HFF-Myc (cell line): ENCODE measurements at regions not wholly inside any gene's neighbourhood (a gene's known extent, or its start where the extent isn't known, plus 50 kb on each side); places are given as distances from the start of the nearest gene placed in this dataset.

Source experiments
- DNase-seq: peaks from one replicate; pipeline ENCODE4 v3.0.0-alpha.2; 2011; ENCODE audit warnings: low read depth; ENCODE audit errors: extremely low read depth
- H3K4me3 ChIP-seq: replicated peaks from 2 replicates; pipeline ENCODE4 v1.5.1; 2011; ENCODE audit warnings: low read depth, mild to moderate bottlenecking, control low read depth, low read length
- TF ChIP-seq, protein P1 (sequence below): IDR thresholded peaks from 2 replicates; pipeline ENCODE4 v1.5.1; 2012; ENCODE audit warnings: mild to moderate bottlenecking, low read depth, low read length, control low read depth; ENCODE audit errors: missing control alignments

DNA sequence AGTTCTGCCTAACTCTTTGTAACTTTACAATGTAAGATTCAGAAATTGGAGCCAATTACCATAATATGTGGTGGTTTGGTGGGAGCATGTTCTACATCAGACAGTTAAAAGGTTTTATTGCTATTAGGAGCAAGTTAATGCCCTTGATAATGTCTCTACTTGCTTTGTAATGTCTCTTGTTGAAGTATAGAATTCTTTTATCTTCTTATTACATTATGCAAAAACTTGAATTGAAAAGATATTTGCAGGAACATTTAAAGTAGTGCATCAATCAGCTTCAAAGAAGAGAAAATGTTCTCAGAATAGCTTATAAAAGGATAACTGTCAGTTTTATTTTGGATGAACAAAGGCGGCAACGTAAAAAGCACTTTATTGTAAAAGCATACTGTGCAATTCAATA, 77.8 kb downstream of the RWDD3 start:
- TF ChIP-seq, protein P1, sequence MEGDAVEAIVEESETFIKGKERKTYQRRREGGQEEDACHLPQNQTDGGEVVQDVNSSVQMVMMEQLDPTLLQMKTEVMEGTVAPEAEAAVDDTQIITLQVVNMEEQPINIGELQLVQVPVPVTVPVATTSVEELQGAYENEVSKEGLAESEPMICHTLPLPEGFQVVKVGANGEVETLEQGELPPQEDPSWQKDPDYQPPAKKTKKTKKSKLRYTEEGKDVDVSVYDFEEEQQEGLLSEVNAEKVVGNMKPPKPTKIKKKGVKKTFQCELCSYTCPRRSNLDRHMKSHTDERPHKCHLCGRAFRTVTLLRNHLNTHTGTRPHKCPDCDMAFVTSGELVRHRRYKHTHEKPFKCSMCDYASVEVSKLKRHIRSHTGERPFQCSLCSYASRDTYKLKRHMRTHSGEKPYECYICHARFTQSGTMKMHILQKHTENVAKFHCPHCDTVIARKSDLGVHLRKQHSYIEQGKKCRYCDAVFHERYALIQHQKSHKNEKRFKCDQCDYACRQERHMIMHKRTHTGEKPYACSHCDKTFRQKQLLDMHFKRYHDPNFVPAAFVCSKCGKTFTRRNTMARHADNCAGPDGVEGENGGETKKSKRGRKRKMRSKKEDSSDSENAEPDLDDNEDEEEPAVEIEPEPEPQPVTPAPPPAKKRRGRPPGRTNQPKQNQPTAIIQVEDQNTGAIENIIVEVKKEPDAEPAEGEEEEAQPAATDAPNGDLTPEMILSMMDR: no peak
- no peak overlapping the region for H3K4me3 ChIP-seq
- no peak for DNase-seq

DNA sequence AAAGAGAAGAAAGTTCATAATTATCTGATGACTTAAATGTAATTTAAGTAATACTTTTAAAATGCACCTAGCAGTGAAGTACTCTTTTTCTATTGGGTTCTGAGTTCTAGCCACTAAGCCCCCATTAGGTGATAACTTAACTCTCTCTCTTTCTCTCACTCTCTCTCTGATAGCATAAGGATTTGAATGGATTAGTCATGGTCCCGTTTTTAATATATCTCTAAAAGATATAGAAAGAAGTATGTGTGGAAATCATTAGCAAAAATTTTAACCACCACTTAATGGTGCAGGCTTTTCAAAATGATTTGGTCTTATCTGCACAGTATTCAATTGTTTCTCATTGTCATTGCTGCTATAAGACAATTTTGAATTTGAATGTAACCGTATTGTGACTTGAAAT, 78.2 kb downstream of the RWDD3 start:
- no peak for DNase-seq
- TF ChIP-seq, protein P1: no peak
- H3K4me3 ChIP-seq: no peak overlapping the region

DNA sequence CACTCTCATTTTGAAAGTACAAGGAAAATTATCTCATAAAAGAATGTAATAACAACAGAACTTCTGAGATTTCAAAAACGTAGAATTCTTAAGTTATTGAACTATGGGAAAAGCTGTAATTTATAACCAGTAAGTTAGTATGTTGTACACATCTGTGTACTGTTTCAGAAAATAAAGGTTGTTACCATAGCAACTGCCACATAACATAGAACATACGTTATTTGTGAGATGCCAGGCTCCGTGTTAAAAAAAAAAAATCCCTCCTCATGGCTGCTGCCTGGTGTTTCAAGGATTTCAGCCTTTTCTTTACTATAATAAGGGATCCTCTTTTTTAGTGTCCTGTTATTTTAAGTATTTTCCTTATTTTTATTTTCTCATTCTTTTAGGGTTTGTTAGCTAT, 79.5 kb downstream of the RWDD3 start:
- TF ChIP-seq, protein P1: no peak

GRCh38 chr1:95321531-95321930, 87.5 kb downstream of the RWDD3 start:
- TF ChIP-seq, protein P1: no peak

More for the DNA sequence above, 79.5 kb downstream of the RWDD3 start:
- no peak for DNase-seq
- no peak overlapping the region for H3K4me3 ChIP-seq

GRCh38 chr1:95323123-95323522, 89.1 kb downstream of the RWDD3 start:
- DNase-seq: no peak
- TF ChIP-seq, protein P1: no peak
- H3K4me3 ChIP-seq: no peak overlapping the region

More at GRCh38 chr1:95321531-95321930, 87.5 kb downstream of the RWDD3 start:
- no peak overlapping the region for H3K4me3 ChIP-seq
- DNase-seq: no peak

GRCh38 chr1:95325349-95325748, 91.3 kb downstream of the RWDD3 start:
- DNase-seq: no peak
- H3K4me3 ChIP-seq: no peak overlapping the region
- TF ChIP-seq, protein P1: no peak

DNA sequence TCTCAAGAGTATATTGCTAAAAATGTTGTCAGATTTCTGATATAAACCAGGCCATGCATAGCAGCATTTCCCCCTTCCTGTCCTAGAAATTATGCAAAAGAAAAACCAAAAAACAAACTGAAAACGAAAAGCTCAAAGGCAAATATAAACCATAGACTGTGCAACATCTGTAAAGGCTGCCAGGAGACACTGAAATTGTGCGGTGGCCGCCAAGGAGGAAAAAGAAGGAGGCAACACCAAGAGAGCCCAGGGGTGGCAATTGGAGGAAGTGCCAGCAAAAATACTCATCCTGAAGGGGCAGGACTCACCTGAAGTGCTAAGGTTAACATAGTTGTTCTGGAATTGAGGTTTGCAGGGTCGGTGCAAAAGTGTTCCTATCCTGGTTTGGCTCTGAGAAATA, 92.0 kb downstream of the RWDD3 start:
- H3K4me3 ChIP-seq: no peak overlapping the region
- no peak for DNase-seq
- TF ChIP-seq, protein P1: no peak
